HG03064 (cell line): ENCODE measurements at regions not wholly inside any gene's neighbourhood (a gene's known extent, or its start where the extent isn't known, plus 50 kb on each side); places are given as distances from the start of the nearest gene placed in this dataset.

Source experiments
- ATAC-seq: cut with Tn5 transposase; IDR thresholded peaks from one replicate; pipeline ENCODE4 v1.9.1; 2021; ENCODE audit warnings: low read depth; ENCODE audit not compliant: unreplicated experiment

DNA sequence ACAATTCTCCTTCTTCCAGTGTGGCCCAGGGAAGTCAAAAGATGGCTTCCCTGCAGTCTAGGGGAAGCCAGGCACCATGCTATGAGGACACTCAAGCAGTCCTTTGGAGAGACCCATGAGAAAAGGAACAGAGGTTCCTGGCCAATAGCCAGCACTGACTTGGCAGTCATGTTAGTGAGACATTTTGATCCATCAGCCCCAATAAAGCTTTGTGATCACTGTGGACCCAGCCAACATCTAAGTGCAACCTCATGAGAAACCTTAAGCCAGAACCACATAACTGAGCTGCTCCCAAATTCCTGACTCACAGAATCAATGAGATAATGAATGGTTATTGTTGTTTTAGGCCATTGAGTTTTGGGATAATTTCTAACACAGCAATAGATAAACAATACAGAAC lies 51.0 kb upstream of the NAP1L1 start:
- no peak for ATAC-seq
